Gastrocnemius medialis (tissue), 4 donors: ENCODE measurements at regions not wholly inside any gene's neighbourhood (a gene's known extent, or its start where the extent isn't known, plus 50 kb on each side); places are given as distances from the start of the nearest gene placed in this dataset.

ENCODE experiments used
- ATAC-seq, 2 donors: fragments of 150-250 bp; one replicate each; pipeline ENCODE4 v1.9.1; 2016
- DNase-seq, 2 donors: peaks; one replicate each; pipeline ENCODE4 v3.0.0-alpha.2; 2019
- H3K27ac ChIP-seq, 4 donors: fragments of 200-600 bp; sonication (generic); 1 replicate in 1 of 4; 2 replicates in 3 of 4; pipeline ENCODE4 v1.5.1; 2016 to 2018; ENCODE audit warnings: mild to moderate bottlenecking in 2 of 4, moderate library complexity in 1 of 4
- H3K27me3 ChIP-seq, 3 donors: fragments of 200-600 bp; sonication (generic) in 2 of 3; 1 replicate in 1 of 3; 2 replicates in 2 of 3; pipeline versions ENCODE4 v1.5.1 to v1.6.0; 2016 to 2019; ENCODE audit warnings: mild to moderate bottlenecking in 1 of 3, moderate library complexity in 1 of 3
- H3K36me3 ChIP-seq, 2 donors: fragments of 200-600 bp; sonication (generic) in 1 of 2; one replicate each; pipeline ENCODE4 v1.5.1; 2017 to 2018
- H3K4me1 ChIP-seq, 2 donors: fragments of 200-600 bp; sonication (generic) in 1 of 2; one replicate each; pipeline ENCODE4 v1.5.1; 2016 to 2017; ENCODE audit warnings: mild to moderate bottlenecking in 2 of 2
- H3K4me3 ChIP-seq, 4 donors: fragments of 200-600 bp; sonication (generic) in 3 of 4; 1 replicate in 1 of 4; 2 replicates in 3 of 4; pipeline ENCODE4 v1.5.1; 2016 to 2019; ENCODE audit warnings: mild to moderate bottlenecking in 2 of 4
- H3K9me3 ChIP-seq, 3 donors: fragments of 200-600 bp; sonication (generic) in 2 of 3; 1 replicate in 1 of 3; 2 replicates in 2 of 3; pipeline ENCODE4 v1.5.1; 2016 to 2019
- CTCF ChIP-seq, 5 experiments: fragments of 450-650 bp in 3 of 5; fragments of 200-600 bp in 2 of 5; sonication (generic) in 2 of 5; IDR thresholded peaks in 4 of 5; conservative IDR thresholded peaks in 1 of 5; 1 replicate in 4 of 5; 2 replicates in 1 of 5; pipeline ENCODE4 v1.5.1; 2016 to 2019; ENCODE audit warnings: antibody characterized with exemption in 5 of 5, mild to moderate bottlenecking in 3 of 5, moderate library complexity in 3 of 5
- POLR2A ChIP-seq, 2 donors: fragments of 450-650 bp; IDR thresholded peaks; one replicate each; pipeline ENCODE4 v1.6.1; 2017; ENCODE audit warnings: antibody characterized with exemption in 2 of 2, mild to moderate bottlenecking in 2 of 2, moderate library complexity in 2 of 2
- in situ Hi-C, 4 donors: fragments of 200-750 bp; cut with MboI; loops; one replicate each; pipeline versions ENCODE4 v1.15.0 to v1.8.0; 2017; ENCODE audit warnings: low sequenced_read_pairs in 4 of 4
- intact Hi-C: fragments of 100-400 bp; cut with DNase I; formaldehyde crosslinking; loops from one replicate; pipeline ENCODE4 v1.15.1; 2023; ENCODE audit warnings: low total_unique reads

GRCh38 chr18:22844628-22845027 lies 88.5 kb upstream of the RBBP8 start:
- no peak for TF ChIP-seq POLR2A (IDR thresholded peaks at IDR 0.05)
- TF ChIP-seq CTCF (IDR thresholded peaks at IDR 0.05 in 4 of 5, conservative IDR thresholded peaks at IDR 0.05 in 1 of 5): no peak
- in situ Hi-C loops: loop anchor here in 1 of 4 donors (25.0 kb wide), 1 partner anchor 107 kb away; no protein-coding TSS in a partner anchor
- intact Hi-C loops: no loop called here
- no peaks in the 10 kb centered on the region for H3K27me3 ChIP-seq
- ATAC-seq (no peak), DNase-seq (no peak)
- H3K4me3 ChIP-seq: no peak overlapping the region
- H3K9me3 ChIP-seq: no peaks in the 10 kb centered on the region
- no peaks in the 10 kb centered on the region for H3K36me3 ChIP-seq
- no peak overlapping the region for H3K27ac ChIP-seq
- H3K4me1 ChIP-seq: no peaks in the 10 kb centered on the region

GRCh38 chr18:22846088-22846683 lies 86.9 kb upstream of the RBBP8 start:
- Histone ChIP-seq H3K4me1 (no peaks in the 10 kb centered on the region), H3K9me3 (no peaks in the 10 kb centered on the region), H3K36me3 (no peaks in the 10 kb centered on the region), H3K27me3 (no peaks in the 10 kb centered on the region), H3K4me3 (no peak overlapping the region), H3K27ac (no peak overlapping the region)
- in situ Hi-C loops (loop anchor here in 1 of 4 donors (25.0 kb wide), 1 partner anchor 109 kb away; no protein-coding TSS in a partner anchor), intact Hi-C loops (no loop called here)
- TF ChIP-seq POLR2A (IDR thresholded peaks at IDR 0.05): no peak
- no peak for TF ChIP-seq CTCF (IDR thresholded peaks at IDR 0.05 in 4 of 5, conservative IDR thresholded peaks at IDR 0.05 in 1 of 5)
- no peak for DNase-seq
- ATAC-seq: no peak

GRCh38 chr18:22846697-22847096 lies 86.4 kb upstream of the RBBP8 start:
- ATAC-seq (no peak), DNase-seq (no peak)
- H3K4me1 ChIP-seq: no peaks in the 10 kb centered on the region
- H3K36me3 ChIP-seq: no peaks in the 10 kb centered on the region
- no peaks in the 10 kb centered on the region for H3K9me3 ChIP-seq
- in situ Hi-C loops (loop anchor here in 1 of 4 donors (25.0 kb wide), 1 partner anchor 109 kb away; no protein-coding TSS in a partner anchor), intact Hi-C loops (no loop called here)
- H3K4me3 ChIP-seq: no peak overlapping the region
- no peak overlapping the region for H3K27ac ChIP-seq
- no peaks in the 10 kb centered on the region for H3K27me3 ChIP-seq
- TF ChIP-seq CTCF (IDR thresholded peaks at IDR 0.05 in 4 of 5, conservative IDR thresholded peaks at IDR 0.05 in 1 of 5) (no peak), POLR2A (IDR thresholded peaks at IDR 0.05) (no peak)

- no peak overlapping the region for H3K4me3 ChIP-seq
- no peaks in the 10 kb centered on the region for H3K27me3 ChIP-seq
- no peak overlapping the region for H3K27ac ChIP-seq
- in situ Hi-C loops (loop anchor here in 1 of 4 donors (25.0 kb wide), 1 partner anchor 110 kb away; no protein-coding TSS in a partner anchor), intact Hi-C loops (no loop called here)
- no peaks in the 10 kb centered on the region for H3K36me3 ChIP-seq
- ATAC-seq (no peak), DNase-seq (no peak)
- H3K4me1 ChIP-seq: no peaks in the 10 kb centered on the region
- no peaks in the 10 kb centered on the region for H3K9me3 ChIP-seq
- TF ChIP-seq CTCF (IDR thresholded peaks at IDR 0.05 in 4 of 5, conservative IDR thresholded peaks at IDR 0.05 in 1 of 5): no peak
- no peak for TF ChIP-seq POLR2A (IDR thresholded peaks at IDR 0.05)
Observed at GRCh38 chr18:22847392-22847791, 85.7 kb upstream of the RBBP8 start.
